ENCODE measurements at regions not wholly inside any gene's neighbourhood (a gene's known extent, or its start where the extent isn't known, plus 50 kb on each side); places are given as distances from the start of the nearest gene placed in this dataset.

DNA sequence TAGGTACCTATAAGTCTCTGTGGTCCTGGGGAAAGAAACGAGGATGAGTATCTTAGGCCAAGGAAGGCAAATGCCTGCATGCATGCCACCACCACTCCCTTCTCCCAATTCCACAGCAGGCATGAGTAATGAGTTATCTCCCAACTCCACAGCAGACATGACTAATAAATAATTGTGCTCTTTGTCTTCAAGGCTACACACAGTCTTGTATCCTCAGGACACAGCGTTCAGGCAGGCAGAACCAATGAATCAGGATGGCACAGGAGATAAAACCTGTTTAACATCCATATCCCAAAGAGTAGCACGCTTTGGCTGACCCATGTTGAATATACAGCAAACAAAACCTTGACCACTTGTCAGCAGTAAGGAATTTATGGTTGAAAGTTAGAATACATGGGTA lies 229.7 kb upstream of the NFE2L3 start:
- Mint-ChIP-seq H3K27me3 (ENCODE audit: low read depth) (peaks cover 10% of the 10 kb centered on the region), H3K9me3 (ENCODE audit: low read depth) (peaks cover 19% of the 10 kb centered on the region)
- TF ChIP-seq CTCF (IDR thresholded peaks at IDR 0.05) = no peak

GRCh38 chr7:25923741-25924460 lies 228.1 kb upstream of the NFE2L3 start:
- Mint-ChIP-seq H3K9me3 (ENCODE audit: low read depth) (peaks cover 14% of the 10 kb centered on the region), H3K27me3 (ENCODE audit: low read depth) (peaks cover 19% of the 10 kb centered on the region), H3K4me3 (ENCODE audit: unreplicated experiment) (no peak overlapping the region), H3K27ac (ENCODE audit: unreplicated experiment) (no peak overlapping the region), H3K4me1 (ENCODE audit: low read depth) (no peaks in the 10 kb centered on the region), H3K36me3 (ENCODE audit: low read depth) (peaks cover under 1% of the 10 kb centered on the region)
- no peak for DNase-seq (ENCODE audit: low spot score)
- TF ChIP-seq CTCF (IDR thresholded peaks at IDR 0.05) = no peak

More for the DNA sequence above, 229.7 kb upstream of the NFE2L3 start:
- no peak overlapping the region for H3K4me3 Mint-ChIP-seq (ENCODE audit: unreplicated experiment)
- H3K27ac Mint-ChIP-seq (ENCODE audit: unreplicated experiment) = no peak overlapping the region
- peaks cover 3% of the 10 kb centered on the region for H3K36me3 Mint-ChIP-seq (ENCODE audit: low read depth)
- H3K4me1 Mint-ChIP-seq (ENCODE audit: low read depth) = no peaks in the 10 kb centered on the region
- no peak for DNase-seq (ENCODE audit: low spot score)

DNA sequence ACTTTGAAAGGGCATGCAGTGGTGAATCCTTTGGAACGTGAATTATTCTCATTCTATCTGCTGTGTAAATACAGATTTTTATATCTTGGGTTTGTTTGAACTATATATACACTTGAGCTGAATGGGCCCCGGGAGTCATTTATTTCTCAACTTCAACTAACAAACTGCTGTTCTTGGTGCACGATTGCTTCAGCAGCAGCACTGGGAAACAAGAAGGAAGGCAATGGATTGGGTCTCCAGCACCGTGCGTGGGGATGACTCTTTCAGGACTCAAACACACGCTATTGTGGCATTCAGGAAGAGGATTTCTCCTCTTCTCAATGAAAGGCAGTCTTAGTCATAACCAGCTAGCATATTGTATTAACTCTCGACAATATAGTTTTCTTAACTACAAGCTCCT lies 226.0 kb upstream of the NFE2L3 start:
- H3K4me3 Mint-ChIP-seq (ENCODE audit: unreplicated experiment) = no peak overlapping the region
- H3K27ac Mint-ChIP-seq (ENCODE audit: unreplicated experiment) = no peak overlapping the region
- no peaks in the 10 kb centered on the region for H3K4me1 Mint-ChIP-seq (ENCODE audit: low read depth)
- H3K27me3 Mint-ChIP-seq (ENCODE audit: low read depth) = peaks cover 25% of the 10 kb centered on the region
- H3K9me3 Mint-ChIP-seq (ENCODE audit: low read depth) = peaks cover 9% of the 10 kb centered on the region
- no peak for DNase-seq (ENCODE audit: low spot score)
- no peaks in the 10 kb centered on the region for H3K36me3 Mint-ChIP-seq (ENCODE audit: low read depth)
- no peak for TF ChIP-seq CTCF (IDR thresholded peaks at IDR 0.05)

DNA sequence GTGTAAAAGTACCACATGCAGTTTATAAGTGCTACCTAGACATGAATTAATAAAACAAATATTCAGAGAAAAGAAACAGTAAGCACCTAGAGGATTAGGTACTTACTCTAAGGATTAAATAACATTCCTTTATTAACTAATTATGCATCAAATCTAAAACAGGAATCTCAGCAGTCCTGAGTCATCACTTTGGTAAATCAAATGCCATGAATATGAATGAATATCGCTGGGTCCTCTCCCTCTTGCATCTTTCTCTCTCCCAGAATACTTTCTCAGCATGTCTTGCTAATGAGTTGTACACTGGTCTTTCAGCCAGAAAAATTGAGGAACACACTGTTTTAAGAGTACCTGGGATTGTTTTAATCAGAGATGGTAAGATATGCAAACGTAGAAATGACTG lies 225.5 kb upstream of the NFE2L3 start:
- H3K36me3 Mint-ChIP-seq (ENCODE audit: low read depth) = no peaks in the 10 kb centered on the region
- no peak overlapping the region for H3K27ac Mint-ChIP-seq (ENCODE audit: unreplicated experiment)

More for the DNA sequence above, 225.5 kb upstream of the NFE2L3 start:
- TF ChIP-seq CTCF (IDR thresholded peaks at IDR 0.05) = no peak
- Mint-ChIP-seq H3K4me1 (ENCODE audit: low read depth) (no peaks in the 10 kb centered on the region), H3K9me3 (ENCODE audit: low read depth) (peaks cover 9% of the 10 kb centered on the region), H3K4me3 (ENCODE audit: unreplicated experiment) (no peak overlapping the region), H3K27me3 (ENCODE audit: low read depth) (peaks cover 23% of the 10 kb centered on the region)
- no peak for DNase-seq (ENCODE audit: low spot score)

All from chondrocyte (in vitro differentiated cells).